PFSK-1 (cell line): ENCODE measurements at regions not wholly inside any gene's neighbourhood (a gene's known extent, or its start where the extent isn't known, plus 50 kb on each side); places are given as distances from the start of the nearest gene placed in this dataset.

ENCODE experiments used
- POLR2AphosphoS5 ChIP-seq: IDR thresholded peaks from 2 replicates; pipeline ENCODE4 v1.6.1; 2012; ENCODE audit warnings: low read depth, mild to moderate bottlenecking, control low read depth, low read length, moderate library complexity
- REST ChIP-seq, 2 experiments: IDR thresholded peaks; 2 replicates each; pipeline versions ENCODE4 v1.6.1 to v1.8.0; 2011 to 2012; ENCODE audit warnings: low read depth in 2 of 2, low read length in 2 of 2, control low read depth in 1 of 2, inconsistent platforms in 1 of 2, mild to moderate bottlenecking in 1 of 2, moderate library complexity in 1 of 2; ENCODE audit not compliant: insufficient read depth in 1 of 2

GRCh38 chr7:136076954-136077353 is 99.8 kb upstream of the MTPN start:
- TF ChIP-seq REST (IDR thresholded peaks at IDR 0.05; ENCODE audit: insufficient read depth in 1 of 2, low read depth in 2 of 2, low read length in 2 of 2) (no peak), POLR2AphosphoS5 (no peak)
